Heart left ventricle (tissue), 16 donors: ENCODE measurements at regions not wholly inside any gene's neighbourhood (a gene's known extent, or its start where the extent isn't known, plus 50 kb on each side); places are given as distances from the start of the nearest gene placed in this dataset.

Experiments
- ATAC-seq, 4 donors: fragments of 200-7000 bp; cut with Tn5 transposase; one replicate each; pipeline ENCODE4 v1.9.1; 2020 to 2022; ENCODE audit warnings: moderate library complexity in 4 of 4, mild to moderate bottlenecking in 3 of 4, moderate number of reproducible peaks in 1 of 4
- DNase-seq, 5 donors: peaks; one replicate each; pipeline ENCODE4 v3.0.0-alpha.2; 2020
- H3K27ac ChIP-seq, 12 donors: fragments of 200-600 bp; sonication (generic) in 4 of 12; one replicate each; pipeline versions ENCODE4 v1.5.0 to v1.8.0; 2016 to 2022; ENCODE audit warnings: mild to moderate bottlenecking in 2 of 12
- H3K27me3 ChIP-seq, 9 donors: fragments of 200-600 bp; sonication (generic) in 2 of 9; one replicate each; pipeline versions ENCODE4 v1.5.1 to v1.8.0; 2016 to 2022; ENCODE audit warnings: mild to moderate bottlenecking in 3 of 9
- H3K36me3 ChIP-seq, 9 donors: fragments of 200-600 bp; sonication (generic) in 2 of 9; one replicate each; pipeline versions ENCODE4 v1.5.0 to v1.8.0; 2018 to 2022; ENCODE audit warnings: mild to moderate bottlenecking in 2 of 9
- H3K4me1 ChIP-seq, 12 donors: fragments of 200-600 bp; sonication (generic) in 4 of 12; one replicate each; pipeline versions ENCODE4 v1.5.0 to v1.8.0; 2016 to 2022; ENCODE audit warnings: mild to moderate bottlenecking in 3 of 12
- H3K4me3 ChIP-seq, 12 donors: fragments of 200-600 bp; sonication (generic) in 4 of 12; one replicate each; pipeline versions ENCODE4 v1.5.0 to v1.8.0; 2017 to 2022; ENCODE audit warnings: mild to moderate bottlenecking in 9 of 12, moderate library complexity in 4 of 12
- H3K9me3 ChIP-seq, 12 donors: fragments of 200-600 bp; sonication (generic) in 4 of 12; one replicate each; pipeline versions ENCODE4 v1.5.0 to v1.8.0; 2016 to 2022; ENCODE audit warnings: mild to moderate bottlenecking in 1 of 12
- CTCF ChIP-seq, 12 donors: fragments of 200-600 bp; sonication (generic) in 4 of 12; IDR thresholded peaks; one replicate each; pipeline versions ENCODE4 v1.5.0 to v1.8.0; 2018 to 2022; ENCODE audit warnings: antibody characterized with exemption in 12 of 12, mild to moderate bottlenecking in 5 of 12
- POLR2A ChIP-seq, 2 donors: fragments of 450-650 bp; IDR thresholded peaks; one replicate each; pipeline ENCODE4 v1.6.1; 2017; ENCODE audit warnings: antibody characterized with exemption in 2 of 2, mild to moderate bottlenecking in 2 of 2, moderate library complexity in 2 of 2
- WGBS, 4 donors: extraction: QIAGEN DNeasy Blood & Tissue Kit in 2 of 4; methylation state at CpG; one replicate each; pipeline versions ENCODE4 v1.1.5 to v1.1.7; 2013 to 2018; 5-methylcytosine and 5-hydroxymethylcytosine counted together
- intact Hi-C, 10 donors: fragments of 100-400 bp; cut with DNase I; formaldehyde crosslinking; loops; one replicate each; pipeline versions ENCODE4 v1.11.1 to v1.14.2; 2022
- donor health status: ischemic (EF 13 %, LVEDD 7.1; RV severe dilation, severe dysfunction).
- donor health status: healthy with polysubstance abuse.
- donor health status: DM: no; HTN: yes; CAD: no.
- donor health status: DM: no; HTN: no; CAD: no.
- donor health status: ischemic (EF 25% LVEDD 6.9; RV normal size, moderate dysfunction).
- donor health status: ischemic (EF 25% LVEDD 5.7; RV mildly dilated, moderate dysfunction).
- donor health status: healthy.
- donor health status: DM: yes; HTN: yes; CAD: no.
- donor health status: ischemic (EF 35%, LVEDD 5.7; RV mildly dilated, moderate dysfunction).
- donor health status: nonischemic (EF 11% LVEDD 7.7; RV severe dilation, severe dysfunction).
- donor health status: DM: yes; HTN: yes; CAD: no.
- donor health status: PGD.
- donor health status: ischemic (EF 29% LVEDD 5.4; RV normal size, mild dysfunction).
- donor health status: nonischemic (EF 23%, LVEDD 6.1; RV moderate dilation, normal function).

- H3K36me3 ChIP-seq = no peaks in the 10 kb centered on the region
- H3K27me3 ChIP-seq = peaks cover 0 to 29% (median 0%) of the 10 kb centered on the region in 9 donors
- no peaks in the 10 kb centered on the region for H3K9me3 ChIP-seq
- no peak for TF ChIP-seq CTCF (IDR thresholded peaks at IDR 0.05)
- no peaks in the 10 kb centered on the region for H3K4me1 ChIP-seq
- 68 to 77% (median 73%) methylated on average over 2 of the region's 2 CpGs for WGBS, 4 donors
- DNase-seq (no peak), ATAC-seq (no peak)
- intact Hi-C loops = no loop called here
- no peak overlapping the region for H3K27ac ChIP-seq
- no peak overlapping the region for H3K4me3 ChIP-seq
Measured at GRCh38 chr10:117745301-117745700, 202.8 kb downstream of the EMX2 start.

GRCh38 chr10:117746541-117747448, 204.2 kb downstream of the EMX2 start:
- TF ChIP-seq CTCF (IDR thresholded peaks at IDR 0.05) (no peak), POLR2A (IDR thresholded peaks at IDR 0.05) (no peak)
- 80 to 88% (median 83%) methylated on average over 9 of the region's 9 CpGs for WGBS, 4 donors
- no peak for ATAC-seq

GRCh38 chr10:117747636-117748035, 205.1 kb downstream of the EMX2 start:
- 78 to 82% (median 80%) methylated on average over 12 of the region's 12 CpGs for WGBS, 4 donors
- DNase-seq (no peak), ATAC-seq (no peak)
- Histone ChIP-seq H3K9me3 (no peaks in the 10 kb centered on the region), H3K36me3 (no peaks in the 10 kb centered on the region), H3K4me1 (no peaks in the 10 kb centered on the region), H3K27me3 (peaks cover 0 to 13% (median 0%) of the 10 kb centered on the region in 9 donors), H3K27ac (no peak overlapping the region), H3K4me3 (no peak overlapping the region)
- intact Hi-C loops = no loop called here
- TF ChIP-seq POLR2A (IDR thresholded peaks at IDR 0.05) (no peak), CTCF (IDR thresholded peaks at IDR 0.05) (no peak)

More at GRCh38 chr10:117746541-117747448, 204.2 kb downstream of the EMX2 start:
- Histone ChIP-seq H3K9me3 (no peaks in the 10 kb centered on the region), H3K27me3 (peaks cover 0 to 20% (median 0%) of the 10 kb centered on the region in 9 donors), H3K27ac (no peak overlapping the region), H3K4me3 (no peak overlapping the region), H3K36me3 (no peaks in the 10 kb centered on the region), H3K4me1 (no peaks in the 10 kb centered on the region)
- no peak for DNase-seq
- intact Hi-C loops = no loop called here

- no peaks in the 10 kb centered on the region for H3K4me1 ChIP-seq
- no peak overlapping the region for H3K27ac ChIP-seq
- H3K9me3 ChIP-seq = no peaks in the 10 kb centered on the region
- TF ChIP-seq CTCF (IDR thresholded peaks at IDR 0.05) (no peak), POLR2A (IDR thresholded peaks at IDR 0.05) (no peak)
- intact Hi-C loops = no loop called here
- H3K4me3 ChIP-seq = no peak overlapping the region
- ATAC-seq (no peak), DNase-seq (no peak)
- no peaks in the 10 kb centered on the region for H3K36me3 ChIP-seq
- WGBS, 4 donors = 77 to 86% (median 82%) methylated on average over 12 of the region's 12 CpGs
- H3K27me3 ChIP-seq = peaks cover 0 to 13% (median 0%) of the 10 kb centered on the region in 9 donors
Measured at GRCh38 chr10:117748058-117748457, 205.5 kb downstream of the EMX2 start.
